ENCODE measurements at regions not wholly inside any gene's neighbourhood (a gene's known extent, or its start where the extent isn't known, plus 50 kb on each side); places are given as distances from the start of the nearest gene placed in this dataset.

- DNase-seq (ENCODE audit: low spot score) = no peak
Measured at GRCh38 chr6:93549868-93550267, 130.5 kb upstream of the EPHA7 start.

- no peak for DNase-seq (ENCODE audit: low spot score)
Measured at GRCh38 chr6:93524671-93525451, 105.5 kb upstream of the EPHA7 start.

DNA sequence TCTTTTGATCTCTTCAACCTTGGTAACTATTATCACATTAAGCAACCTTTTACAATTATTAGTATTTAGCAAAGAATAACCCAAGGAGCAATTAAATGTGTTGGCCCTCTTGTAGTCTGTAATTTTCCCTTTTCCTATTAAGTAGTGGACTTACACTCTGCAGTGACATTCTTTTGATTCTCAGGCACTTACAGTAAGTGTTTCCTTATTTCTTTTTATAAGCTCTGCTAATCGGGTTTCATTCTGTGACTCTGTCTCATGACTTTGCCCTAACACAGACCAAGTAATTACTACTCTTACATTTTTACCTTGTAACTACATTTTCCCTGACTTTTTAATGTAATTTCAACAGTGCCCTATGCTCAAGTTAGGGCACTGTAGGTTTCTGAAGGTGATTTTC, 104.0 kb upstream of the EPHA7 start:
- DNase-seq (ENCODE audit: low spot score) = no peak

DNA sequence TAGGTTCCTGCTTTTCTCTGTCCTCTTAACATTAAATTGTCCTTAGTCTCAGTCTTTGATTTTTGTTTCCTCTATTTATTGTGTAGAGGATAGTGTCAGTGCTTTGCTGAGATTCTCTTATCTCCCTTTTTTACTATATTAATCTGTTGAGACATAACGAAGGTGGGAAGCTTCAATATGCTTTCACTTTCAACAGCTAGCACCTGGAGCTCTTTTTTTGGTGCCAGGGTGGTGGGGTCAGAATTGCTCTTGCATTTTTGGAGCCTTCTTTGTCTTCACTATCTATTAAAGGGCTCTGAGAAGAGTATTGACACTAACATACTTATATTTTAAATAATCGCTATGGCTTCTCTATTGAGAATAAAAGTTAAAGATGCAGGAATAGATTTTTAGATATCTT, 97.1 kb upstream of the EPHA7 start:
- DNase-seq (ENCODE audit: low spot score) = no peak

- DNase-seq (ENCODE audit: low spot score) = no peak
Measured at GRCh38 chr6:93515736-93516135, 96.4 kb upstream of the EPHA7 start.

- DNase-seq (ENCODE audit: low spot score) = no peak
Measured at GRCh38 chr6:93498713-93499112, 79.4 kb upstream of the EPHA7 start.

DNA sequence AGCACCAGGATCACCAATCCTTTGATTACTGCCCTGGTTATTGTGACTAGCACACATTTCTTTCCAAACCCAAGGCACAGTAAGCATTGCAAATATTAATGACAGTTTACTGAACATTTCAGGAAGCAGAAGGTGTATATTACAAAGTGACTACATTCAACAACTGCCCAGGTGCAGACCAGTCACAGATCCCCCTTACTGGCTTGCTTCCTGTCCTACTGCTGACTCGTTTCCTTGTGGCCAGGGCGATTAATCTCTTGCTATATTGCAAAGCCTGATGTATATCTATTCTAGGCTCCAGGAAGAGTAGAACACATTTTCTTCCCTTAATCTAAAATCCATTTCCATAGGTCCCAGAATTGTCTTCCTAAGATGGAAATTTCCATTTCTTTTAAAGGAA, 77.2 kb upstream of the EPHA7 start:
- DNase-seq (ENCODE audit: low spot score) = no peak

DNA sequence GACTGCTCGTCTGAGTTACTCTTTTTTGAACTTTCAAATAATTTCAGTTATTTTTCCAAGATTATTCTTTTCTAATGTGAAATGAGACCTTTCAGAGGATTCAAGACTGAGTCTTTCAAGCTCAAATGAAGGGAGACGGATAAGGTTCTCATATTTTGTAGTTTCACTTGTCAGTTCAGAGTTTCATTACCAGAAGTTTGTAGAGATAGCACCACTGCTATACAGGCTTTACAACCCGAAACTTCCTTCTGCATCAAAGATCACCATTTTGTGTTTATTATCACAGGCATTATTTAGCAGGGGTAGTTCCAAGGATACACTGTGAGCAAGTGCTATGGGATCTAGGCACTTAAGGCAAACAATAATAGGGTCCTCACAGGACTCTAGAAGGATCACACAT, 74.7 kb upstream of the EPHA7 start:
- DNase-seq (ENCODE audit: low spot score) = no peak

DNA sequence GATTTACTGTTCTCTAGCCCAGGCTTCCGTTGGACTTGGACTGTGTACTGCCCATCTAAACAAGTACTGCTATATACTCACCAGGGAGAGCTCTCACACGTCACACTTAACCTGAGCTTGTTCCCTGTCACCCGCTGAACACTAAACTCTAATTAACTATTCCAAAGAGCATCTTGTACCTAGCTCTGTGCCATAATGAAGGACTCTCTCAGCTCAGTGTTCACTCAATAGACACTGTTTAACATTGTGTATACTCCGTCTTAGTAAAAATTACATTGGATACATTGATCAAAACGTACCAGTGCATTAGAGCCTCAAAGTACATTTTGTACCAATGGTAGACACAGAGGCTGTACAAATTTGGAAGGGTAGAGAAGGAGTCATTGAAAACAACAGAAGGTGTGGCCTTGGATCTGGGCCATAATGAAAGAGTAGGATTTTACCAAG, 55.4 kb upstream of the EPHA7 start:
- no peak for DNase-seq (ENCODE audit: low spot score)

- no peak for DNase-seq (ENCODE audit: low spot score)
Measured at GRCh38 chr6:93471281-93471680, 51.9 kb upstream of the EPHA7 start.

All from iPS-NIHi11 (cell line).